ENCODE measurements at regions not wholly inside any gene's neighbourhood (a gene's known extent, or its start where the extent isn't known, plus 50 kb on each side); places are given as distances from the start of the nearest gene placed in this dataset.

GRCh38 chrX:45699158-45699557 is 498.5 kb upstream of the DIPK2B start:
- in situ Hi-C loops (cut with MboI; ENCODE audit: low pct_unique_long_range_greater_than_20kb, low sequenced_read_pairs) = no loop called here
- DNase-seq = no peak

DNA sequence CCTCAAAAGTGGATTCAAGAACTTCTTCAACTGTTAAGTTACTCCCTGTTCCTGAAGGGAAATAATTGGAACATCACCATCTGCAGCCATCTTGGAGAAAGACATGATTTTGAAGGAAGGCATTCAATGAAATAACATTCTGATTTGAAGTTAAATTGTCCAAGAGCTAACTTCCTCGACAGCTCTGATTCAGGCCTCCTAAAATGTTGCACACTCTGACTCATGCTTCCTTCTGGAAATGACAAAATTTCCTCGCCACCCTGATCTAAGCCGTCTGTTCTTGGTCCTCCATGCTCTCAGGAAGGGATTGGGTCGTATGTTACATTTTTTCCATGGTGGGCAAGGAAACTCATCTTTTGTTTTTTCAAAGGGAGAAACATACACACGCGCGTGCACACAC is 496.9 kb upstream of the DIPK2B start:
- DNase-seq = no peak
- in situ Hi-C loops (cut with MboI; ENCODE audit: low pct_unique_long_range_greater_than_20kb, low sequenced_read_pairs) = no loop called here

DNA sequence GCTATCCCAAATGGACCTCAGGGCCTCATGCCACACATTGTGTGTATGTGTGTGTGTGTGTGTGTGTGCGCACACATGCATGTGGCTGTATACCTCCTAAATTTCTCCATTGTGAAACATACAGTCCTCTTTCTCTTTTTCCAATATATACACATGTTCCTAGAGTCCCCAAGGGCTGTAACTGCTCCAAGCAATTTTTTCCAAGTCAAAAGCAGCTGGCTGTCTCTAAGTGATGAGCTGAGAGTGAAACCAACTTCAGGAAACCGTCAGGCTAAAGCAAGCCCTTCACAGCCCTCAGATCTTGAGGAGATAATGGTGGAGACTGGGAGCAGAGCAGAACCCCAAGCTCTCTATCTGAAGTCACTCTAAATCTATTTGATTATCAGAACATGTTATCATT is 496.1 kb upstream of the DIPK2B start:
- DNase-seq = no peak
- in situ Hi-C loops (cut with MboI; ENCODE audit: low pct_unique_long_range_greater_than_20kb, low sequenced_read_pairs) = no loop called here

DNA sequence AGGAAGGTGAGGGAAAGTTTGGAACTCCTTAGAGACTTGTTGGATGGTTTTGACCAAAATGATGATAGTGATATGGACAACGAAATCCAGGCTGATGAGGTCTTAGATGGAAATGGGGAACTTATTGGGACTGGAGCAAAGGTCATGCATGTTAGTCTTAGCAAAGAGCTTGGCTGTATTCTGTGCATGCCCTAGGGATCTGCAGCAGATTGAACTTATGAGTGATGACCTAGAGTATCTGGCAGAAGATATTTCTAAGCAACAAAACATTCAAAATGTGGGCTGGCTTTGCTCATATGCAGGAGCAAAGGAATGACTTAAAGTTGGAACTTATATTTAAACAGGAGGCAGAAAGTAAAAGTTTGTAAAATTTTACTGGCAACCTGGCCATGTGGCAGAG is 489.3 kb upstream of the DIPK2B start:
- in situ Hi-C loops (cut with MboI; ENCODE audit: low pct_unique_long_range_greater_than_20kb, low sequenced_read_pairs) = no loop called here
- no peak for DNase-seq

- no peak for DNase-seq
- in situ Hi-C loops (cut with MboI; ENCODE audit: low pct_unique_long_range_greater_than_20kb, low sequenced_read_pairs) = no loop called here
Observed at GRCh38 chrX:45683914-45684313, 483.2 kb upstream of the DIPK2B start.

DNA sequence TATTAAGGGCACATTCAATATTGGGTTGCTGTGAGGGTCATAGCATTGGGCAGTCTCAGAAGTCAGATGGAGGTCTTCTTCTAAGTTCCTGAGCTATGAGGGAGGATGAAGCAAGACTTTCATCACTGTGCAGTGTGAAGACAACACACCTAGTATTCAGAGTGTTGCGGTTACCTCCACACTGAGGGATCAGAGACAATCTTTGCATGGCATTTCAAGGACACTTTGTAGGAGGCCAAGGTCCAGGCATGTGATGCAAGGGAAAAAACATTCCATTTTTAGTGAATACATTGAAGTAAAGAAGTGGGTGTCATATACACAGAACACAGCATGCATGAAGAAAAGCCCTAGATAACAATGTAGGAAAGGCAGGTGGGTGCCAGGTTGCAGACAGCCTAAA is 481.2 kb upstream of the DIPK2B start:
- no peak for DNase-seq
- in situ Hi-C loops (cut with MboI; ENCODE audit: low pct_unique_long_range_greater_than_20kb, low sequenced_read_pairs) = no loop called here

- DNase-seq = no peak
- in situ Hi-C loops (cut with MboI; ENCODE audit: low pct_unique_long_range_greater_than_20kb, low sequenced_read_pairs) = no loop called here
Observed at GRCh38 chrX:45669715-45670340, 469.2 kb upstream of the DIPK2B start.

- in situ Hi-C loops (cut with MboI; ENCODE audit: low pct_unique_long_range_greater_than_20kb, low sequenced_read_pairs) = no loop called here
- DNase-seq = no peak
Observed at GRCh38 chrX:45668686-45669443, 468.2 kb upstream of the DIPK2B start.

GRCh38 chrX:45667666-45668065 is 467.0 kb upstream of the DIPK2B start:
- DNase-seq = no peak
- in situ Hi-C loops (cut with MboI; ENCODE audit: low pct_unique_long_range_greater_than_20kb, low sequenced_read_pairs) = no loop called here

GRCh38 chrX:45664727-45665290 is 464.1 kb upstream of the DIPK2B start:
- no peak for DNase-seq
- in situ Hi-C loops (cut with MboI; ENCODE audit: low pct_unique_long_range_greater_than_20kb, low sequenced_read_pairs) = no loop called here

DNA sequence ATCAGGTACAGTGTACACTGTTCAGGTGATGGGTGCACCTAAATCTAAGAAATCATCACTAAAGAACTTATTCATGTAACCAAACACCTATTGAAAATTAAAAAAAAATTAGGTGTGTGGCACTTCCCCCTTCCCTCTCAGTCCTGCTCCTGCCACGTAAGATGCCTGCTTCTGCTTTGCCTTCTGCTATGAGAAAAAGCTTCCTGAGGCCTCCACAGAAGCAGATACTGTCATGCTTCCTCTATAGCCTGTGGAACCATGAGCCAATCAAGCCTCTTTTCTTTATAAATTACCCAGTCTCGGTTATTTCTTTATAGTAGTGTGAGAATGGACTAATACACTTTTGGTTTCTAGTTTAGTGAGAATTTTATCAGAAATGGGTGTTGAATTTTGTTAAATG is 459.8 kb upstream of the DIPK2B start:
- peak; percentile 23 for DNase-seq
- in situ Hi-C loops (cut with MboI; ENCODE audit: low pct_unique_long_range_greater_than_20kb, low sequenced_read_pairs) = no loop called here

GRCh38 chrX:45633419-45633818 is 432.7 kb upstream of the DIPK2B start:
- in situ Hi-C loops (cut with MboI; ENCODE audit: low pct_unique_long_range_greater_than_20kb, low sequenced_read_pairs) = no loop called here
- no peak for DNase-seq

GRCh38 chrX:45632506-45632905 is 431.8 kb upstream of the DIPK2B start:
- in situ Hi-C loops (cut with MboI; ENCODE audit: low pct_unique_long_range_greater_than_20kb, low sequenced_read_pairs) = no loop called here
- no peak for DNase-seq

DNA sequence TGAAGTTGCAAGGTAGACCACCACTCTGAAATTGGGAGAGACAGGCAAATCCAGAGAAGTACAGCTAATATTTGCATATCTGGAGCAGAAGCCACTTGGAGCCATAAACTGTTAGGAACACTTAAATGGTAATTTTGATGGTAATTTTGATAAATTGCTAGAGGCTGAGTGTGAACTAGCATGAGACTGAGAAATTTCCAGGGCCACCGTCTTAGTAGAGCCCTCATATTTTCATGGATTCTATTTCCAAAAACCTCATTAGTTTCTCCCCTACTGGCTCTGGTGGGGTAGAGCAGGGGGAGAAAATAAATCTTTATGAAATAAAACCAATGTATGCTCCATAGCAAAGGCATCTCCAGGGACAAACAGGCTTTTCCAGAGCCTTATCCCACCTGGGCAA is 429.4 kb upstream of the DIPK2B start:
- in situ Hi-C loops (cut with MboI; ENCODE audit: low pct_unique_long_range_greater_than_20kb, low sequenced_read_pairs) = no loop called here
- DNase-seq = no peak

DNA sequence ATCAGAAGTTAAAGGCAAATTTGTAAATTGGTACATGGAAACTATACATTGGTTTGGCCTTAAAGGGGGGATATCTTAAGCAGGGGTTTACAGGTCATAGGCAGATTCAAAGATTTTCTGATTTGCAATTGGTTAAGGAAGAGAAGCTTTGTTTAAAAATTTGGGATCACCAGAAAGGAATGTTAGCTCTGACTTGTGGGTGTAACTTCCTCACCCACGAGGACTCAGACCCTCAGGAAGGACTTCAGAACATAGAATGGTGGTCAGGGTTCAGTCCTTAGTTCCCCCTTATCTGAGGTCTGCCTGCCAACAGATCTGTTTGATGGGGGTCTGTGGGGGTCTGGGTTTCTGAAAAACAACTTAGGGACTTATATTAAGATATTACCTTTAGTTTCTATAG is 427.4 kb upstream of the DIPK2B start:
- DNase-seq = no peak
- in situ Hi-C loops (cut with MboI; ENCODE audit: low pct_unique_long_range_greater_than_20kb, low sequenced_read_pairs) = no loop called here

GRCh38 chrX:45623266-45623665 is 422.6 kb upstream of the DIPK2B start:
- in situ Hi-C loops (cut with MboI; ENCODE audit: low pct_unique_long_range_greater_than_20kb, low sequenced_read_pairs) = no loop called here
- DNase-seq = no peak

GRCh38 chrX:45622538-45622937 is 421.9 kb upstream of the DIPK2B start:
- in situ Hi-C loops (cut with MboI; ENCODE audit: low pct_unique_long_range_greater_than_20kb, low sequenced_read_pairs) = no loop called here
- DNase-seq = no peak

DNA sequence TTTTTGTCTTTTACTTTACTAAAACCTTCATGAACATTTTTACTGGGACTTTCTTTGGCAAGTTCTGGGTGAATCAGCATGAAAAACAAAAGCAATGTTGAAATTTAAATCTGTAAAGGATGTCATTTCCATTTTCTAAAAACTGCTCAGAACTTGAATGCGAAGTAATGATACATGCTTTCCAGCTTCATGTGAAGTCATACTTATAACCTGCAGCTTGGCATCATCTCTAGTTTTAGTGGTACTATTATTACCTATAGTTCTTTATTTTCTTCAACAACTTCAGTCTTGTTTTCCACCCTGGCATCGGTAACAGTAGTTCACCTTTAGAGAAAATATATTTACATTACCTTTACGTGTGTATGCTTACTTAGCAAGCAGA is 421.4 kb upstream of the DIPK2B start:
- in situ Hi-C loops (cut with MboI; ENCODE audit: low pct_unique_long_range_greater_than_20kb, low sequenced_read_pairs) = no loop called here
- DNase-seq = no peak

GRCh38 chrX:45621376-45622041 is 420.8 kb upstream of the DIPK2B start:
- DNase-seq = no peak
- in situ Hi-C loops (cut with MboI; ENCODE audit: low pct_unique_long_range_greater_than_20kb, low sequenced_read_pairs) = no loop called here

GRCh38 chrX:45619290-45619689 is 418.6 kb upstream of the DIPK2B start:
- peak; percentile 41 for DNase-seq
- in situ Hi-C loops (cut with MboI; ENCODE audit: low pct_unique_long_range_greater_than_20kb, low sequenced_read_pairs) = no loop called here

Measured in KBM-7 (cell line).